Renal pelvis (tissue), 1 donor: ENCODE measurements at regions not wholly inside any gene's neighbourhood (a gene's known extent, or its start where the extent isn't known, plus 50 kb on each side); places are given as distances from the start of the nearest gene placed in this dataset.

Experiments
- DNase-seq: peaks from one replicate; pipeline ENCODE4 v3.0.0-alpha.2; 2013

DNA sequence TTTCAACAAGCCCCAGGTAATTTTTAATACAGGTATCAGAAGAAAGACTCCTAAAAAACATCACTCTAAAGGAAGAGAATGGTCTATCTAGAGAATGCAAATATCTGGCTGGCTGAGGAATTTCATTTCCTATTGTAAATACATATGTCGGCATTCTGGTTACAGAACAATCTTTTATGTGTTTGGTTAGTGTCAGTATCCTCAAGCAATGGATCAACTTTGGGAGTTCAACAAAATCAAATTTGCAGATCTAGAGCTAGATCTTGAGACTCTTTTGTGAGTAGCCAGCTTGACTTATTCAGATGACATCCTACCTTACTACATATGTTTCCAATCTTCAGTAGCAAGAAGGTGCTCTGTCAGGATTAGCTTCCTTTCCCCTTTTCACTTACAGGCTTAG is 145.1 kb downstream of the BTC start:
- DNase-seq: no peak

DNA sequence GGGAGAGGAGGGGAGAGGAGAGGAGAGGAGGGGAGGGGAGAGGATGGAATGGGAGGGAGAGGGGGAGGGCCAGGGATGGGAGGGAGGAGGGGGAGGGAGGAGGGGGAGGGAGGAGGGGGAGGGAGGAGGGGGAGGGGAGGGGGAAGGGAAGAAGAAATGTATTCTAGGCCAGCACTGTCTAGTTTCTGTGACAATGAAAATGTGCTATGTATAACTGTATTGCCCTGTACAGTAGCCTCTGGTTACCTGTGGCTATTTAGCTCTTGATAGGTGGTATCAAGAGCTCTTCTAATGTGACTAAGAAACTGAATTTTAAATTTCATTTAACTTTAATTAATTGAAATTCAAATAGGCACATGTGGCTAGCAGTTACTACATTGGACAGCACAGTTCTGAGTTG is 143.1 kb downstream of the BTC start:
- no peak for DNase-seq

DNA sequence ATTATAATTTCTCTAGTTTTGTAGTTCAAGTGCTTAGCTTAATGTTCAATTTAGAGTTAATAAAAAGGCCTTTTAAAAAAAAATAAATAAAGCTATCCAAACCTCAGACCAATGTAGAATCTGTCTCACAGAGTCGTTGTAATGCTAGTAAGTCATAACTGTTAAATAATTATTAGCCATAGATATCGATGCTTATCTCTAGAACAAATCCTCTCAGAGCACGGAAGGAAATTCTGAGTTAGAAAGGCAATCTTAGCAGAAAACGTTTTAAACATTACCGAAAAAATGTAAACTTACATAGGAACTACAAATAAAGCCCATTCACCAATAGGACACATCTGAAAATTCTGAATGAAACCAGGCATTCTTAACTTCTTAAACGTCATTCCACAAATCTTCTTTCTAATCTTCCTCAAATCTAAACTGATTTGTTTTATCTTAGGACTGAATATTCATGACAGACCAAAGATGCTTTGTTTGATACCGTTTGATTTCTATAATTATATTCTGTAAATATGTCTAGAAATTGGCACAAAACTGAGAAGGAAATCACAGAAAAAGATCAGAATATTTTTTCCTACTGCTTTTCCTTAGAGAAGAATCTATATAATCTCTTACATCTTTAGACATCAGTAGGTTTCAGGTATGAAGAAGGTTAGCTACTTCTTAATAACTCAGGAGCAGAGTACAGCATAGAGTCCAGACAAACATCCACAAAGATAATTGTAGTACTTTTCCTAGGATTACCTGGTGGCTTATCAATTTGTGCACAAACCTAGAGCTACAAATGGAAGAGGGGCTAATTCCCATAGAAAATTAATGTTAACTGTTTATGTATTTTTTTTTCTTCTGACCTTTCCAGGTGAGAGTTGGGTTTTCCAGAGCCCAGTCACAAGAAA is 140.7 kb downstream of the BTC start:
- DNase-seq: no peak

DNA sequence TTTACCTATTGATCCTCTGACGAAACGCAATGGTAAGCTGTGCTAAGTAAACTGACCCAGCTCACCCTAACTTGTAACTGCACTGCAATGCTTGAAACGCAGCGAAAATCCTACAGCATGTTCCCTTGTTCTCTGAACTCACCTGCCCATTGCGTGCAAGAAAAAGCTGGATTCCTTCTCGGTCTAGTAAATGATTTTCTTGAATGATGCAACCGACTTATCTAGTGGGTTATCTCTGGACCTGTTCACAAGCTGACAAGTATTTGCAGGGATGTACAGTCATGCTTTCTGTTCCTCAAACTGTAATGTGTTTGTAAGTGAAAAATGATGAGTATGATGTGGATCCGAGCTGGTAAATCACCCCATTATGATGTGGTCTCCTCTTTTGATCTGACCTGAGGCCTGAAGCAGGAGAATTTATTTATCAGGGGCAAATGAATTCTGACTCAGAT is 140.1 kb downstream of the BTC start:
- DNase-seq: no peak

DNA sequence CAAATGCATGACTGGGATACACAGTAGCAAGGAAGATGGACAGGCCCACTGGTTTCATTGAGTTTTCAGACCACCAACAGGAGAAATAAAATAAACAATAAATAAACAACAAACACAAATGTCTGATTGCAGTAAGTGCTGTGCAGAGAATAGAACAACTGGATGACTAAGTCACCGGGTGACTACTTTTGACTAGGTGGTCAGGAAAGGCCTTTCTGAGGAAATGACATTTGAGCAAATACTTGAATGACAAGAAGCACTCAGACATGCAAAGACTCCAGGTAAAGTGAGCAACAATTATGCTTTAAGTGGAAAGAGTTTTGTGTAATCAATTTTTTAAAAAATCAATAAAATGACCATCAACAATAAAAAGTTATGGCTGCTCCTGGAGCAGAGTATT is 137.7 kb downstream of the BTC start:
- DNase-seq: no peak

DNA sequence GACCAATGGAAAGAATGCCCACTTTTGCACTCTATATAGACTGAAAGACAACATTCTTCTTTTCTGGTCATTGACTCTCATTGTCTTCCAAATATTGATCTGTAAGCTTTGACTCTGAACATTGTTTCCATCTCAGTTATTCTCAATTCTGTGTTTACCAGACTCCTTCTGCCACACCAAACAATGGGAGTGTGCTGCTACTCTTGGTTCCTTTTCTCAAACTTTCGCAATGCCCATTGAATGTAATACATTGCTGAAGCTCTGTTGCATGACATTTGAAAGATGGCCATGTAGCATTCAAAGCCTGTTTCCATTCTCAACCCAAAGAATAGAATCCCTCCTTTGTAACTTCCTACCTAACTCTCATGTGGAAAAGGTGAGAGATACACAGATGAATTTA is 136.2 kb downstream of the BTC start:
- no peak for DNase-seq

DNA sequence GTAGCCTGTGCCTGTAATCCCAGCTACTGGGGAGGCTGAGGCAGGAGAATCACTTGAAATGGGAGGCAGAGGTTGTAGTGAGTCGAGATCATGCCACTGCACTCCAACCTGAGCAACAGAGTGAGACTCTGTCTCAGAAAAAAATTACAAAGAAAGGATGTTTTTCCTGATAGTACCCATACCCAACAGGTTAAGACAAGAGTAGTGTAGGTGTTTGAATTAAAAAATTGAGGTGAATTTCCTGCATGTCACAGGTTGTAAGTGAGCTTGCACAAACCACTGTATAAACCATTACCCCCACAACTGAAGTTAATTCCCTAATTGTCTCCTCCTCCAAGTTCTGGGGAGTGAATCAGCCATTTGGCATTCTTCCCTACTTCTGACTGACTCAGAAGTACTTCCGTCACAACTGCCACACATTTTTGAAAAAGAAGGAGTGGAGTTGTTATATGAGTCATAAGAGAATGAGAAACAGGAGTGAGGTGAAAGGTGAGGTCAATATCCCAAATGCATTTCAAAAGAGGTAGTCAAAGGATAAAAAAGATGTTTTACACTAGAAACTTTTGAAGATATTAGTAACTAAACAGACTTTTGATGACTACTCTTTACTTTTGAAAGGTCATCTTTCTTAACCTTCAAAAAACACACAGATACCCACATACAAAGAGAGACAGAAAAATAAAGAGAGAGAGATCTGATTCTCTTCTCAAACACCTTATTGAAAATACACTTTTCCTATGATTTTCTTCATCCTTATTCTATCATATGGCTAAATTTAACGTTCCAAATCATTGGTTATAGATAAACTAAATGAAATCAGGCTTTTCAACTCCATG is 134.5 kb downstream of the BTC start:
- no peak for DNase-seq

DNA sequence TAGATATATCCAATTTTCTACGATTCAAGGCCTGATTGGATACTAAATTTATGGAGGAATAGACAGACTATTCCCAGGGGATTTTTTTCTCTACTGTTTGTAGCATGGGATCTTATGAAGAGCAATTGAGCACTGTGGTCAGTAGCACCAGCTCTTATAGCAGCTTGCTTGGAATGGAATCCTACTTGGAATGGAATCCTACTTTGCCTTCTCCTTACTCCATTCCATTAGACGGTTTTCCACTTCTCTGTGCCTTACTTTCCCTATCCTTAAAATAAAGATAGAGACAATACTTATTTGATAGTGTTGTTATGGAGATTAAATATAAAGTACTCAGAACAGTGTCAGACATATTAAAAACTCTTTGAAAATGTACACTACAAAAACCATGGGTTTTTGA is 133.5 kb downstream of the BTC start:
- DNase-seq: no peak

DNA sequence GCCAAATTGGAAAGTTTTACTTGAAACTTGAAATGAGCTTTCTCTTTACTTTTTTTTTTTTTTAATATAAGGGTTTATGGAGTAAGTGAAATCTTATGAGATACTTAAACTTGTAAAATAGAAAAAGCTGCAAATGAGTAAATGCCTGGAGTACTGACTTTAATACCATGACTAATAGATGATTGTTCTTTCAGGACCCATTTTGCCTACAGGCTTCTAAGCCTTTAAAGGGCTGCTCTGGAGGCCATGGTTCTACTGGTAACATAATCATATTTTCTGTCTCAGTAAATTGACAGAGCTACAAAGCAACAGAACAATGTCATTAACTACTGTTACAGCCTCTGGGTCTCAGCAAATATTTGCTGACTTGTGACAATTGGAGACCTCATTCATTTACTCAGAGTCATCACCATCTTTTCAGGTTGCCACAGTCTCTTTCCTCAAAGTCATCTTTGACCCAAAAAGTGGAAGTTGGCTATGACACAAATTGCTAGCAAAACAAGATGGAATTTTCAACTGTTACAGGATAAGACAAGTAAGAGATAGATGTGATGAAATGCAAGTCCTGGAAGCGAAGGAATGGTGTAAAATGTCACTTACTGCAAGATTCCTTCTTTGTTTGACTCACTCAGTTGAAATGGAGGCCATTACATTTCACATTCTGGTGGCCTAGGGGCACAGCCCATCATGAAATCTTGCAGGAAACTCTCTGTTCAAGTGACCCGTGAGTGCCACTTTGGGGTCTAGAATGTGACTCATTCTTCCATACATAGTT is 132.7 kb downstream of the BTC start:
- DNase-seq: no peak

DNA sequence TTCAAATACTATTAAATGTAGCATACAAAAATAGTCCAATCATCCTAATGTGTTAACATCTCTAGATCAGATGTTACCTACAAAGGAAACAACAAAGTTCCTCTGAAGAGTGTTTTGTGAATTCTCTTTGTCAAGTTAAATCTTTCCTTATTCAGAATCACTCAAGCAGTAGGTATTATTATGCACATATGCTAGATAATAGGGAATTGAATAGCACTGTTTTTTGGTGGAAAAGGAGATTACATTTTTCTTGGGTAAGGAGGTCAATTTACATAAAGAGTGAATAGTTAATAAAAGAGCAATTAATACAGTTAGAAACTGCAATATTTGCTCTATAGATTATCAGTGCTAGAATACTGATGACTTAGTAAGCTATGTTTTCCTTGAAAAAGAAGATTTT is 130.7 kb downstream of the BTC start:
- no peak for DNase-seq

DNA sequence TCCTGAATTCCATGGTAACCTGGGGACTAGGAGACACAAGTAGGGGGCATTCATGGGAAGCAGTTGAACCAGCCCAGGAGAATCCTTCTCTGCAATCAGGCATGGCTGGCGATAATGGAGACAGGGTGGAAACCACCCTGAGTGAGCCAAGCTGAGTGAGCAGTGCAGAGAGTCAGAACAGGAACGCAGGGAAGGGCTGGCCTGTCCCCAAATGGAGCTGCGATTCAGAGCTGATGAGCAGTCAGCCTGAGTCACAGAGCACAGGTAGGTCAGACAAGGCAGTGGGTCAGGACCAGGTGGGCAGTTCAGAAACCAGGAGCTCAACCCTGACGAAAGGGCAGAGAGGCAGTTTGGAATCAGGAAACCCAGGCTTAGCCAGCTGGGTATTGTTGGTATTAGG is 129.0 kb downstream of the BTC start:
- no peak for DNase-seq

DNA sequence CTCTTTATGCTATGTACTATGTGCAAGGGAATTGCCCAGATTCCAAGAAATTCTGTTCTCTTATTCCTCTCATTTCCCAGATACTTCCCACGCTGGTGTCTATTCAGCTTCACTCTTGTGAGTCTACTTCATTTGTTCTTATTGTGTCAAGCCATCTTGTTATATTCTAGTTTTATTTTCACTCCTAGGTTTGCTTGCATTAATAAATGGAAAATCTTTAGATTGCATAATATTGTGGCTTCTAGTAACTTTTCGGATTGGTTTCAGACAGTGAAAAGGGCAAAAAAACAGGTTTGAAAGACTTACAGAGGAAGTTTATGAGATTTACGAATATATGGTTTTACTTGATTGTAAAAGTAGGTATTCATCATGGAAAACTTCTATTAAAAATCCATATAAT is 128.4 kb downstream of the BTC start:
- DNase-seq: no peak

DNA sequence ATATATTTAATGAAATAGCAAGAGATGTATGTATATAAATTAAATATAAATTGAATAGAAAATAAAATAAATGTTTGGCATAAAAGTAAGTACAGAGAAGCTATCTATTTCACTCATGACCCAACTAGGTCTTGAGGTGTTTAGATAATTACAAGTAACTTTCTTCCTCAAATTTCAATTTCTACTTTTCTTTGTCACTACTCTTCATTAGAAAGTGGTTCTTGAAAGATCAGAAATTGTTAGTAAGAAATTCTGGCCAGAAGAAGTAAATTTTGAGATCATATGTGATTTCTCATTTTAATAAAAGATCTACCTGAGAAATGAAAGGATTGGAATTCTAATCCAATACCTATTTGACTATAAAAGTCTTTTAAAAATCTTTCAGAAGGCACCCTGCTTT is 126.9 kb downstream of the BTC start:
- no peak for DNase-seq

DNA sequence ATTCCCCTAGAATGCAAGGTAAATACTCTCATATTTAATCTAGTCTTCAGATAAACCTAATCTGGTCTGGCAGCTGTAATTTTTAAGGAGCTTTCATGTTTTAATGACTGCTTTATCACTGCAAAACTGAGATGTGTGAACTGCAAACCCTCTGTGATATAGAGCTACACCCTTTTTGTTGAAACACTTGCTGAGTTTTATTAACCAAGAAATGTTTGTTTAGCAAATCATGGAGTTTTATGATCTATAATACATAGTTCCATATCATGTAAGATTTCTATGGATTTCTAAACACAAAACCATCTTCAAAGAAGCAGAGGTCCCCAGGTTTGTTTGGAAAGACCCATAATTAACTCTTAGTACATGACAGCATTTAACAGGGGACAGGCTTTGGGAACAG is 126.4 kb downstream of the BTC start:
- DNase-seq: no peak

DNA sequence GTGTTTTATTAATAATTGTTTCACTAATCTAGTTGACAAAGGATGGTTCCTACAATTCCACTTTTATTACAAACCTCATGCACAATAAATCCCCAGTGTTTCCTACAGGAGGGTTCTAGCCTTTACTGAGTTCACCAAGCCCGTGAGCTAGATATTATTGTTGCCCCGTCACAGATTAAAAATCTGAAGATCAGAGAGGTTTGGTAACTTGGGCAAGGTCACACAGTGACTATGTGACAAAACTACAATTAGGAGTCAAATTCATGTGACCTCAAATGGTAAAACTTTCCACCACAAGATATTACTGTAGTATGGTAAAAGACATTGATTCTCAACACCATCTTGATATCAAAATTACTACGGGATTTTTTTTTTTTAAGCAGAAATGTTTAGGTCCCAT is 124.6 kb downstream of the BTC start:
- no peak for DNase-seq

DNA sequence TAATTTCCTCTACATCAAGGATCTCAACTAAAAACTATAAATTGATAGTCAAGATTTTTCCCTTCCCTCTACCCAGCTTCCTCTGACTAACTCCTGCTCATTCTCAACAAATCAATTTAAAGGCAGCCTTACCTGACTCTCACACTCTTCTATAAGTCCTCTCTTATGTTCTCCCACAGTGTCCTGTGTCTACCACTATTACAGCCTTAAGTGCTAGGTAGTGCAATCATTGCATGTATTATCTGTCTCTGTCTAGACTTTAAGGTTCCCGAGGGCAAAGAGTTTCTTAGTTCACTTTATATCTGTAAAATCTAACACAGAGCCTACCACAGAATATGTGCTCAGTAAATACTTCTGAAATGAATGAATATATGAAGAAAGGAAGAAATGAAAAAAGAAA is 123.7 kb downstream of the BTC start:
- DNase-seq: no peak

DNA sequence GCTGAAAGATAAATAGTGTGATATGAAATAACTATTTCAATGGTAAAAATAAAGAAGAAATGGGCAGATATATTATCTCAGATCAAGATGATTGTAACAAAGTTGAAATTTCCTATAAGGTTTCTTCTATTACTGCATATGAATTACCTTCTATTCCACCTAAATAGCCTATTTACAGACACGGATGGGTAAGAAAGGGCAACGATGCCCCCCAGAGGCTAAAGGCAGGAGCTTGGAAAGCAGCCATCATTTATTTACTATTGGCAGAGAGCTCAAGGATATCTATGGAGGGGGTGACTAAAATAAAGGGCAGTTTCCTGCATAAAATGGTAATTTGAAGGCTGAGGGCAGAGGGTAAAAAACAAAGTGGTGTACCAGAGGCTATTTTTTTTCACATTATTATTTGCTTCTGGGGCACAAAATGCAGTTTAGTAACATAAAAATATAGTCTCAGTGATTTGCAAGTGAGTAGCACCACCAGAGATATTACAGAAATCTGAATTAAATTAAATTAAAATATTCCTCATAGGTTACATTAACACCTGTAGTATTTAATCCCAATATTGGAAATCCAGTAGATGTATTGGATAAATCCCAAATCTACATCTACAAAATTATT is 123.1 kb downstream of the BTC start:
- DNase-seq: no peak

DNA sequence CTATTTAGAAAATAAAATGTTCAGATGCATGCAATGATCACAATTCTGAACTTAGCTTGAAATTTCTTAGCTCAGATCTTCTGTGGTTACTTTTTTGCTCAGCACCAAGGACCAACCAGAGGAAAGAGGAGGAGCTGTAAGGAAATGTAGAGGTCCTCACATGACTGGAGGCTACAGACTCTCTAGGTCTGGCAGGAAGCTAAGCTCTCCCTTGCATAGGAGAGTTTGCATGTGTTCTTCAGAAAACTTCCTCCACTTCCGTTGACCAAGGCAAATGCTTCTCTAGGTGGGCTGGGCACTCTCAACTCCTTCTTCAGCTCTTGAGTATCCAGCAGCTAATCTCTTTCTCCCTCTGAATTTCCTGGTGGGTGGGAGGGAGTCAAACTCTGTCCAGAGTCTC is 119.6 kb downstream of the BTC start:
- DNase-seq: no peak

DNA sequence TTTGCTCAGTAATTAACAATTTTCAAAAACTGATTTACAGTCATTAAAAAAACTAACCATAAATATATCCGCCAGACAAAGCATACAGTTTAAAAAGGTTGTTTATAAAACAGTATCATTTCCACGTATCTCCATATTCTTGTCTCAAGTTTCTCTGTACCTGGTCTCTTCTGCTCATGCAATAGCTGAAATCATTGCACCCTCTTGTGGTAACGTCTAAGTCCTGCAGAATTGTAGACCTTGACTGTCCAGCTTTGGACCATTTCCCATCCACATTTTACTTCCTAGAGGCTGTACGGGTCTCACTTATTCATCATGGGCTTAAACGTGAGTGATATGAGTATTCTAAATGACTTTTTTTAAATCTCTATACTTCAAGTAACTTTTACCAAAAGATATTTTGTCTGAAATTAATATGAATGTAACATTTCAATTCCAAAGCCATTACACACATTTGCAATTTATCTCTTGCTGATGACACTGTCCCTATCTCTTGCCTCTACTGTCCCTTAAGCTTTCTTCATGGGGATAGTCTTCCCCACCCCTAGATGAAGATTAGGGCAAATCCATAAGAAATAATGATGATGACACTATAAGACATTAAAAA is 118.5 kb downstream of the BTC start:
- DNase-seq: no peak

DNA sequence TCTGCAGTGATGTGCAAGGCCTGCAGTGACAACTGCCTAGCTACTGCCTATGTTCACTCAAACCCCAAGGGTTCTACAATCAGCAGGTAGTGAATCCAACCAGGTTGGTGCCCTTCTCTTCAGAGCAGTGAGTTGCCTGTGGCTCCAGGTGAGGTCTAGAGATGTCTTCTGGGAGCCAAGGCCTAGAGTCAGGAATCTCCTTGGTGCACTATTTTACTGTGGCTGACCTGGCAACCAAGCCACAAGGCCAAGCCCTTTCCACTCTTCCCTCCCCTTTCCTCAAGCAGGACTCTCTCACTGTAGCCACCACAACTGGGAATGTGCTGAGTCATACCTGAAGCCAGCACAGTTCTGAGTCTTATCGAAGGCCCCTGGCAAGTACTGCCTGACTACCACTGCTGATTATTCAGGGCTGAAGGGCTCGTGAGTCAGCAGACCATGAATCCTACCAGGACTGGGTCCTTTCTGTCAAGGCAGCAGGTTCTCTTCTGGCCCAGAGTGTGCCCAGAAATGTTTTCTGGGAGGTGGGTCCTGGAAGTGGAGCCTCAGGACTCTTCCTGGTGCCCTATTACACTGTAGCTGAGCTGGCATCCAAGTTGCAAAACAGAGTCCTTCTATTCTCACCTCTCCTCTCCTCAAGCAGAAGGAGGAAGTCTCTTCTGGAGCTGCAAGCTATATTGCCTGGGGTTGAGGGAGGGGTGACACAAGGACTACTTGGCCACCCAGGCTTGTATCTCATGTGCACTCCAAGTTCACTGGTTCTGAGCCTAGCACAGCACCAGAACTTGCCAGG is 111.6 kb downstream of the BTC start:
- DNase-seq: no peak

DNA sequence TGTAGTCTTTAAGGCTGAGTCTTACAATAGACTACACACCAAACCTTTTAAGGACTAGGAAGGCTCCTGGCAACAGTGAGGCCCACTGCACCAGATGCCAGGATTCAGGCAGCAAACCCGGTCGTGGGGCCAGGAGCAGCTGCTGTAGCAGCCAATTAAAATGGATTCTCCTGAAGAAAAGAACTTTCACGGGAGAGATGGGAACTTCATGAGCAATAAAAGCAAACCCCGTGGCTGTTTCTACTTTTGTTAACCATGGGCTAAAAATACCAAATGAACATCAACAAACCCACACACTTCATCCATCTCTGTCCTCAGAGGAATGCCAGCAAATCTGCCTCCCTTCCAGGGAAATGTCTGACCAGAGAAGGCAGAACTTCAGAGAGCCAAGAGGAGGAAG is 101.4 kb downstream of the BTC start:
- DNase-seq: no peak
